H9 (cell line): ENCODE measurements at regions not wholly inside any gene's neighbourhood (a gene's known extent, or its start where the extent isn't known, plus 50 kb on each side); places are given as distances from the start of the nearest gene placed in this dataset.

ENCODE experiments used
- DNase-seq: peaks from one replicate; pipeline ENCODE4 v3.0.0-alpha.2; 2017
- H2AFZ ChIP-seq: one replicate; pipeline ENCODE4 v1.6.1; 2013; ENCODE audit warnings: mild to moderate bottlenecking, low read length, control low read depth, moderate library complexity
- H2AK5ac ChIP-seq: 2 replicates; pipeline ENCODE4 v1.6.1; 2013; ENCODE audit warnings: low read length, control low read depth, mixed read lengths; ENCODE audit not compliant: insufficient read length
- H2BK120ac ChIP-seq: one replicate; pipeline ENCODE4 v1.6.1; 2013; ENCODE audit warnings: low read depth, mild to moderate bottlenecking, low read length, control low read depth, inconsistent platforms; ENCODE audit not compliant: poor library complexity, severe bottlenecking
- H2BK12ac ChIP-seq: 2 replicates; pipeline ENCODE4 v1.6.1; 2013; ENCODE audit warnings: low read length, control low read depth, mixed read lengths, low read depth; ENCODE audit not compliant: insufficient read length
- H2BK15ac ChIP-seq: 2 replicates; pipeline ENCODE4 v1.6.1; 2013; ENCODE audit warnings: low read depth, low read length, control low read depth
- H2BK20ac ChIP-seq: one replicate; pipeline ENCODE4 v1.6.1; 2013; ENCODE audit warnings: low read depth, mild to moderate bottlenecking, low read length, control low read depth, inconsistent platforms; ENCODE audit not compliant: poor library complexity, severe bottlenecking
- H2BK5ac ChIP-seq: 2 replicates; pipeline ENCODE4 v1.6.1; 2013; ENCODE audit warnings: low read length, control low read depth, mixed read lengths; ENCODE audit not compliant: insufficient read length
- H3K14ac ChIP-seq: 2 replicates; pipeline ENCODE4 v1.6.1; 2013; ENCODE audit warnings: low read length, control low read depth; ENCODE audit not compliant: insufficient read depth
- H3K18ac ChIP-seq: 2 replicates; pipeline ENCODE4 v1.6.1; 2013; ENCODE audit warnings: low read depth, mild to moderate bottlenecking, mixed read lengths, low read length, control low read depth; ENCODE audit not compliant: insufficient read length
- H3K23ac ChIP-seq: 2 replicates; pipeline ENCODE4 v1.6.1; 2013; ENCODE audit warnings: low read length, control low read depth, mixed read lengths, low read depth; ENCODE audit not compliant: insufficient read length
- H3K23me2 ChIP-seq: 2 replicates; pipeline ENCODE4 v1.6.1; 2013; ENCODE audit warnings: low read depth, mild to moderate bottlenecking, mixed read lengths, low read length, control low read depth; ENCODE audit not compliant: insufficient read length, poor library complexity, severe bottlenecking
- H3K27ac ChIP-seq: 2 replicates; pipeline ENCODE4 v1.5.1; 2013; ENCODE audit warnings: low read length, control low read depth, mixed read lengths, low read depth; ENCODE audit not compliant: insufficient read length
- H3K27me3 ChIP-seq: 2 replicates; pipeline ENCODE4 v1.6.1; 2013; ENCODE audit warnings: low read length, control low read depth, inconsistent platforms; ENCODE audit not compliant: insufficient read depth
- H3K4ac ChIP-seq: 2 replicates; pipeline ENCODE4 v1.6.1; 2013; ENCODE audit warnings: low read depth, mild to moderate bottlenecking, control low read depth, inconsistent platforms, low read length, moderate library complexity
- H3K4me1 ChIP-seq: 2 replicates; pipeline ENCODE4 v1.6.1; 2013; ENCODE audit warnings: low read length, control low read depth, inconsistent platforms; ENCODE audit not compliant: insufficient read depth
- H3K4me2 ChIP-seq: 2 replicates; pipeline ENCODE4 v1.6.1; 2013; ENCODE audit warnings: low read length, control low read depth, mixed read lengths; ENCODE audit not compliant: insufficient read length, insufficient read depth
- H3K56ac ChIP-seq: 2 replicates; pipeline ENCODE4 v1.6.1; 2013; ENCODE audit warnings: low read depth, mild to moderate bottlenecking, mixed read lengths, low read length, control low read depth; ENCODE audit not compliant: insufficient read length
- H3K79me1 ChIP-seq: 2 replicates; pipeline ENCODE4 v1.6.1; 2013; ENCODE audit warnings: low read depth, mild to moderate bottlenecking, moderate library complexity, low read length, control low read depth, inconsistent platforms; ENCODE audit not compliant: insufficient read depth, poor library complexity, severe bottlenecking
- H3K79me2 ChIP-seq: 2 replicates; pipeline ENCODE4 v1.6.1; 2013; ENCODE audit warnings: low read length, control low read depth, inconsistent platforms; ENCODE audit not compliant: insufficient read depth
- H3K9ac ChIP-seq: 2 replicates; pipeline ENCODE4 v1.6.1; 2013; ENCODE audit warnings: low read length, control low read depth, mixed read lengths; ENCODE audit not compliant: insufficient read length; ENCODE audit errors: extremely low read depth
- H3K9me3 ChIP-seq: one replicate; pipeline ENCODE4 v1.6.1; 2013; ENCODE audit warnings: low read depth, low read length, inconsistent platforms; ENCODE audit not compliant: control insufficient read depth
- H3T11ph ChIP-seq: one replicate; pipeline ENCODE4 v1.6.1; 2013; ENCODE audit warnings: mild to moderate bottlenecking, low read length, control low read depth, inconsistent platforms
- H4K20me1 ChIP-seq: one replicate; pipeline ENCODE4 v1.6.1; 2013; ENCODE audit not compliant: control insufficient read depth, insufficient read length, insufficient read depth
- H4K5ac ChIP-seq: 2 replicates; pipeline ENCODE4 v1.6.1; 2013; ENCODE audit warnings: low read depth, mild to moderate bottlenecking, mixed read lengths, low read length, control low read depth; ENCODE audit not compliant: insufficient read length
- H4K8ac ChIP-seq: replicated peaks from 2 replicates; pipeline ENCODE4 v1.6.1; 2013; ENCODE audit warnings: low read length, control low read depth, mixed read lengths, low read depth; ENCODE audit not compliant: insufficient read length
- H4K91ac ChIP-seq: 2 replicates; pipeline ENCODE4 v1.6.1; 2013; ENCODE audit warnings: low read depth, mild to moderate bottlenecking, moderate library complexity, mixed read lengths, low read length, control low read depth; ENCODE audit not compliant: insufficient read length
- H3K27ac Mint-ChIP-seq, 3 experiments: 2 replicates in 2 of 3; 3 replicates in 1 of 3; pipeline ENCODE4 v1.8.0; 2020 to 2021; ENCODE audit warnings: mixed read lengths in 3 of 3, mild to moderate bottlenecking in 1 of 3, moderate library complexity in 1 of 3
- H3K27me3 Mint-ChIP-seq: 2 replicates; pipeline ENCODE4 v1.8.0; 2021; ENCODE audit warnings: low read depth, mild to moderate bottlenecking, moderate library complexity, mixed read lengths
- H3K36me3 Mint-ChIP-seq, 3 experiments: 2 replicates in 2 of 3; 3 replicates in 1 of 3; pipeline ENCODE4 v1.8.0; 2020 to 2021; ENCODE audit warnings: low read depth in 3 of 3, mixed read lengths in 3 of 3; ENCODE audit not compliant: insufficient read depth in 1 of 3
- H3K4me1 Mint-ChIP-seq, 2 experiments: 2 replicates each; pipeline ENCODE4 v1.8.0; 2020; ENCODE audit warnings: mixed read lengths in 2 of 2
- H3K4me3 Mint-ChIP-seq, 2 experiments: 2 replicates in 1 of 2; 3 replicates in 1 of 2; pipeline ENCODE4 v1.8.0; 2020 to 2021; ENCODE audit warnings: mild to moderate bottlenecking in 2 of 2, mixed read lengths in 2 of 2, moderate library complexity in 1 of 2
- H3K9me3 Mint-ChIP-seq, 2 experiments: 2 replicates in 1 of 2; 3 replicates in 1 of 2; pipeline ENCODE4 v1.8.0; 2020; ENCODE audit warnings: mild to moderate bottlenecking in 2 of 2, mixed read lengths in 2 of 2, moderate library complexity in 1 of 2
- CTCF ChIP-seq: fragments of 200-600 bp; sonication (generic); conservative IDR thresholded peaks from 3 replicates; pipeline ENCODE4 v1.8.0; 2021; ENCODE audit warnings: antibody characterized with exemption, mild to moderate bottlenecking
- WGBS: extraction: QIAGEN DNeasy Blood & Tissue Kit; methylation state at CpG from one replicate; pipeline ENCODE4 v1.1.7; 2013; ENCODE audit warnings: missing lambda C conversion rate, low lambda C conversion rate, mixed read lengths; ENCODE audit not compliant: insufficient read length; ENCODE audit errors: extremely low coverage; 5-methylcytosine and 5-hydroxymethylcytosine counted together

GRCh38 chr13:40492511-40492910 is 173.9 kb downstream of the FOXO1 start:
- Histone ChIP-seq H3K79me2 (no peaks in the 10 kb centered on the region), H3T11ph (no peak overlapping the region), H3K18ac (no peak overlapping the region), H4K20me1 (no peaks in the 10 kb centered on the region), H3K79me1 (no peaks in the 10 kb centered on the region), H4K91ac (no peak overlapping the region), H3K23me2 (no peaks in the 10 kb centered on the region), H3K4me1 (peaks cover 3% of the 10 kb centered on the region; the same call in 1 of the 2 replicates), H3K27ac (no peak overlapping the region), H3K23ac (no peak overlapping the region), H2AFZ (no peak overlapping the region), H3K9me3 (no peaks in the 10 kb centered on the region), H2BK15ac (no peak overlapping the region), H2BK5ac (no peak overlapping the region), H4K5ac (no peak overlapping the region), H3K14ac (no peak overlapping the region), H3K9ac (no peak overlapping the region), H4K8ac (no peak overlapping the region), H2AK5ac (no peak overlapping the region), H3K4ac (no peak overlapping the region), H3K27me3 (no peaks in the 10 kb centered on the region), H2BK120ac (no peak overlapping the region), H2BK12ac (no peak overlapping the region), H3K56ac (no peak overlapping the region), H3K4me2 (no peak overlapping the region), H2BK20ac (no peak overlapping the region)
- no peak for TF ChIP-seq CTCF
- no CpG with 5 or more reads among the region's 9 CpGs for WGBS
- Mint-ChIP-seq H3K36me3 (no peaks in the 10 kb centered on the region), H3K9me3 (no peaks in the 10 kb centered on the region), H3K27ac (no peak overlapping the region), H3K4me1 (peaks cover 30 to 32% of the 10 kb centered on the region in 2 experiments), H3K4me3 (no peak overlapping the region), H3K27me3 (no peaks in the 10 kb centered on the region)
- no peak for DNase-seq
